GM19023 (cell line): ENCODE measurements at regions not wholly inside any gene's neighbourhood (a gene's known extent, or its start where the extent isn't known, plus 50 kb on each side); places are given as distances from the start of the nearest gene placed in this dataset.
A peak's percentile ranks its signal among the peaks of the same experiment; 100 is the strongest.
"Not testable (repeated sequence)": the region's sequence is repeated elsewhere in the genome, so short reads cannot be mapped to it uniquely, and the experiment has no call there.

Experiments used
- ATAC-seq: cut with Tn5 transposase; IDR thresholded peaks from one replicate; pipeline ENCODE4 v1.9.1; 2021; ENCODE audit warnings: mild to moderate bottlenecking, moderate library complexity; ENCODE audit not compliant: unreplicated experiment

GRCh38 chr12:47352067-47352466, 272.3 kb upstream of the AMIGO2 start:
- no peak for ATAC-seq

- no peak for ATAC-seq
These were observed 271.8 kb upstream of the AMIGO2 start for GRCh38 chr12:47351526-47351925.

DNA sequence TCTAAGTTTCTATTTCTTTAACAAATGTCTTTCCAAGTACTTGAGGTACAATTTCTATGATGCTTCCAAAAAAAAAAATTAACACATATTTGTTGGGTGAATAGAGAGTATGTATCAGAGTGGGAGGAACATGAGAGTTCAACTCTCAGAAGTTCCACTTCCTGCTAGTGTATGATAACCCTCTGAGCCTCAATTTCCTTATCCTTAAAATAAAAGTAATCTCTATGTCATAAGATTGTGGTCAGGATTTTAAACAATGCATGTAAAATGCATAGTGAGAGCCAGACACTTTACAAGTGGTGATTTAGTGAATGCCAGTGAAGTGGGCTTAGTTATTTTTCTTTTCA, 270.3 kb upstream of the AMIGO2 start:
- no peak for ATAC-seq

DNA sequence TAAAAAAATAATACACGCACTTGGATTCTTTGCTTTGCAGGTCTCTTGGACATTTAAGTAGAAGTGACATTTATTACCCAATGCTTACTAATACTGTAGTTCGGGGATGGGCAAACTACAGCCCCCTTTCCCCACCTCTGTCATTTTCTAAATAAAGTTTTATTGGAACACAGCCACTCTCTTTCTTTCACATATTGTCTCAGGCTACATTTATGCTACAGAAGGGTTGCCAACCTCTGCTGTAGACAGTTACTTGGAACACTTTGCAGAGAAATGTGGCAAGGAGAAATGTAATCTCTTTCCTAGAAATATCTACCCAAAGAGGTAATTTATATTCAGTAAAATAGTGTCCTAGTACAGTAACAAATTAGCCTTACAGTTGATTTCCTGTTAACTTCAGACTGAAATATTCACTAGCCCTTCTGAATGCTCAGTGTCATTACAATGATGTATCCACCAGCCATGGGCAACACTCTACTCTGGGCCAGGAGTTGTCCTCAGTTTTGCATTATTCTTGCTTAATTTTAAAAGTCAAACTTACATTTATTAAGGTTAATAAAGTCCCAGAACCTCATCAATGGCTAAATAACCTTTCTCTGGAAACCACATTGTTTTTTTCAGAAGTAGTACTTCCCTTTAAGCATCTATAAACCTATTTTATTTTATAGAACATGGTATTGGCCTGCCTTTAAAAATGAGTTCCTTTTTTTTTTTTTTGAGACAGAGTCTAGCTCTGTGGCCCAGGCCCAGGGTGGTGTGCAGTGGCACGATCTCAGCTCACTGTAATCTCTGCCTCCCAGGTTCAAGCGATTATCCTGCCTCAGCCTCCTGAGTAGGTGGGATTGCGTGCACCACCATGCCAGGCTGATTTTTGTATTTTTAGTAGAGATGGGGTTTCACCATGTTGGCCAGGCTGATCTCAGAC, 269.6 kb upstream of the AMIGO2 start:
- no peak for ATAC-seq

- ATAC-seq: no peak
These were observed 268.4 kb upstream of the AMIGO2 start for GRCh38 chr12:47348206-47348605.

DNA sequence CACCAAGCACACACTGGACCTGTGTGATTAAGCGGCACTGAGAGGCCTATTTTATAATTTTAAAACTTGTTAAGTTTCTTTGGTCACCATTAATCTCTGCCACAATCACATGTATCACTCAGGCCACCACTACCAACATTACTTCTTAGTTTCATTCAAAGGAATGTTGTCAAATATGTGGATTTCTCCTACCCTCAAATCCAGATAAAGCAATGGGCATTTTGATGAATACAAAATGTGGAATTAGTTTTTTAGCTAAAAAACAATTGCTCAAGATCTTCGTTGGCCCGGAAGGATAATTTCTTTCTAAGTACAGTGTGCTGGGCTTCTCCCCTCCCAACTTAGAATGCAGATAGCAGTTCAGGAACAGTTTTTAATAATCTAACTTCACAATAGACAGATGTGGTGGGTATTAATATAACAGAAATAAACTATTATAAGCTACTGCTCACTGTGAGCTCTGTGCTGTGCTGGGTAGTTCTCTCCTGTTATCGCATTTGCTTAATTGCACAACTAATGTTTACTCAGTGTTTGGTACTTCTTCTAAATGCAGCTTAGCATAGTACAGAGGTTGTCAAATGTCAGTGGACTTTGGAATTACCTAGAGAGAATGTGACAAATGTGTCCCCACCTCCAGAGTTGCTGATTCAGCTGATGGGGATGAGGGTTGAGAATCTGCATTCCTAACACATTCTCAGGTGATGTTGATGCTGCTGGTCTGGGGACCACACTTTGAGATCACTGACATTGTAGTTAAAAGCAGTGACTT, 266.7 kb upstream of the AMIGO2 start:
- ATAC-seq: no peak

- no peak for ATAC-seq
These were observed 264.2 kb upstream of the AMIGO2 start for GRCh38 chr12:47343684-47344567.

- no peak for ATAC-seq
These were observed 260.8 kb upstream of the AMIGO2 start for GRCh38 chr12:47340411-47341015.

DNA sequence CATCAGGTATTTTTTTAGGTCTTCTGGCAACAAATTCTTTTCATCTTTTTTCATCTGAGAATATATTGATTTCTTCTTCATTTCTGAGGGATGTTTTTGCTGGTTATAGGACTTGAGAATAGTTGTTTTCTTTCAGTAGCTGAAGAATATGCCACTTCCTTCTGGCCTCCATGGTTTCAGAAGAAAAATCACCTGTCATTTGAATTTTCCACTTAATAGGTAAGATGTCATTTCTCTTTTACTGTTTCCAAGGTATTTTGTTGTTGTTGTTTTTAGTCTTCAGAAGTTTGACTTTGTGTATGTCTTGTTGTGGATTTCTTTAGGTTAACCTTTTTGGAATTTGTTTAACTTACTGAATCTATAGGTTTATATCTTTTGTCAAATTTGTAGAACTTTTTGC, 257.8 kb upstream of the AMIGO2 start:
- ATAC-seq: no peak

DNA sequence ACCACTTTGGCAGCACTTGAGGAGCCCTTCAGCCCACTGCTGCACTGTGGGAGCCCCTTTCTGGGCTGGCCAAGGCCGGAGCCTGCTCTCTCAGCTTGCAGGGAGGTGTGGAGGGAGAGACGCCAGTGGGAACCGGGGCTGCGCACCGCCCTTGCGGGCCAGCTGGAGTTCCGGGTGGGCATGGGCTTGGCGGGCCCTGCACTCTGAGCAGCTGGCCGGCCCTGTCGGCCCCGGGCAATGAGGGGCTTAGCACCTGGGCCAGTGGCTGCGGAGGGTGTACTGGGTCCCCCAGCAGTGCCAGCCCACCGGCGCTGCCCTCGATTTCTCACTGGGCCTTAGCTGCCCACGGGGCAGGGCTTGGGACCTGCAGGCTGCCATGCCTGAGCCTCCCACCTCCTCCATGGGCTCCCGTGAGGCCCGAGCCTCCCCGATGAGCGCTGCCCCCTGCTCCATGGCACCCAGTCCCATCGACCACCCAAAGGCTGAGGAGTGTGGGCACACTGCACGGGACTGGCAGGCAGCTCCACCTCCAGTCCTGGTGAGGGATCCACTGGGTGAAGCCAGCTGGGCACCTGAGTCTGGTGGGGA, 253.6 kb upstream of the AMIGO2 start:
- not testable (repeated sequence) for ATAC-seq

DNA sequence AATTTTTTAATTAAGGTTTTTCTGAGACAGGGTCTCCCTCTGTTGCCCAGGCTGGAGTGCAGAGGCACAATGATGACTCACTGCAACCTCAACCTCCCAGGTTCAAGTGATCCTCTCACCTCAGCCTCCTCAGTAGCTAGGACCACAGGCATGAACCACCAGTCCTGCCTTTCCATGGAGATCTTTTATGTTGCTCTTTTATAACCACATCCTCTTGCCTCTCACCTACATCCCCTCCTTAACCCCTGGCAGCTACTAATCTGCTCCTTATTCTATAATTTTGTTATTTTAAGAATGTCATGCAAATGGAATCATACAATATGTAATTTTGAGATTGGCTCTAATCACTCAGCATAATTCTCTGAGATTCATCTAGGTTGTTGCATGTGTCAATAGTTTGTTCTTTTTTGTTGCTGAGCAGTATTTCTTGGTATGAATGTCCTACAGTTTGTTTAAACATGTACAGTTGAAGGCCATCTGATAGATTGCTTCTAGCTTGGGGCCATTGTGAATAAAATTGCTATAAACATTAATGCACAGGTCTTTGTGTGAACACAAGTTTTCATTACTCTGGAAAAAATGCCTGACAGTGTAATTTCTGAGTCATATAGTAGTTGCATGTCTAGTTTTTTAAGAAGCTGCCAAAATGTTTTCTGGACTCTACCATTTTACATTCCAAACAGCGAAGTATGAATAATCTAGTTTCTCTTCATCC, 249.2 kb upstream of the AMIGO2 start:
- no peak for ATAC-seq

DNA sequence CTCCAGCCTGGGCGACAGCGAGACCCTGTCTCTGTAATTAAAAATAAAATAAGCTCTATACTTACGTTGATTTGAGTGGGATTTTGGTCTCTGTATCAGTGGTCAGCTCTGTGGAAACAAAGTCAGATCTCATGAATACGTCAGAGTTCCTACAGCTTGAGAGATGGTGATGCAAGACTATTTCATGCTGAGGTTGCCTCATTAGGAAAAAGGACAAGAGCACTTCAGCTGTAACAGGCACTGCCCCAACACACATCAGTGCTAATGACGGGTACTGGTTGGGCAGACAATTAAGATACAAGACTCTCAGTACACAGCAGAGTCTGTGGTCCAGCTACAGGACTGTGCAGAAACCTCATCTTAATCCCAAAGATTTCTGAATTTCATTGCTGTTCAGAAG, 246.4 kb upstream of the AMIGO2 start:
- ATAC-seq: no peak

DNA sequence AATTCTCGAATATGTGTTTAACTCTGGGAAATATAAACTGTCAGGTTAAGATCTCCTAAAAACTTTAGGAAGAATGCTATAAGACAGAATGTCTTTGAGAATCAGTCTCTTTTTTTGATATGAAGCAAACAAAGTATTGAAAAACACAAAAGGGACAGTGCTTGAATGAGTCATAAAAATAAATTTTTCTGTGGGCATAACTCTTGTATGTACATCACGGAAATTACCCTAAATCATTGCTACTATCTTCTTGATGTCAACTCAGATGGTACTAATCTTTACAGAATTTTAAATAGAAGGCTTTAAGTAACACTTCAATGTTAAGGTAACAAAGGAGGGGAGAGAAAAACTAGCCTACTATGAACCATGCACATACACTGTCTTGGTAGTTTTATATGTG, 244.0 kb upstream of the AMIGO2 start:
- no peak for ATAC-seq

DNA sequence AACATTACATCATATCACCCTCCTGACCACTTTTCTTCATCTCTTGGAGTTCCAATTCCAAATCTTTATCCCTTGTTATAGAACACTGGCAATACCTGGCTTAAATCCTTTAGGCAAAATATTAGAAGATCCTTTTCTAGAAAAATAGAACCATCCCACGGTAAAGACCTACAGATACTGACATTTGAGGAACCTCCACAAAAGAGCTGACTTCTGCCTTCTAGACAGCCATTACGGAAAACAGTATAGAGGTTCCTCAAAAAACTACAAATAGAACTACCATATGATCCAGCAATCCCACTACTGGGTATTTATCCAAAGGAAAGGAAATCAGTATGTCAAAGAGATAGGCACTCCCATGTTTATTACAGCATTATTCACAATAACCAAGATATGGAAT, 241.7 kb upstream of the AMIGO2 start:
- no peak for ATAC-seq

GRCh38 chr12:47319746-47320145, 240.0 kb upstream of the AMIGO2 start:
- no peak for ATAC-seq

- no peak for ATAC-seq
These were observed 239.2 kb upstream of the AMIGO2 start for GRCh38 chr12:47318963-47319362.

DNA sequence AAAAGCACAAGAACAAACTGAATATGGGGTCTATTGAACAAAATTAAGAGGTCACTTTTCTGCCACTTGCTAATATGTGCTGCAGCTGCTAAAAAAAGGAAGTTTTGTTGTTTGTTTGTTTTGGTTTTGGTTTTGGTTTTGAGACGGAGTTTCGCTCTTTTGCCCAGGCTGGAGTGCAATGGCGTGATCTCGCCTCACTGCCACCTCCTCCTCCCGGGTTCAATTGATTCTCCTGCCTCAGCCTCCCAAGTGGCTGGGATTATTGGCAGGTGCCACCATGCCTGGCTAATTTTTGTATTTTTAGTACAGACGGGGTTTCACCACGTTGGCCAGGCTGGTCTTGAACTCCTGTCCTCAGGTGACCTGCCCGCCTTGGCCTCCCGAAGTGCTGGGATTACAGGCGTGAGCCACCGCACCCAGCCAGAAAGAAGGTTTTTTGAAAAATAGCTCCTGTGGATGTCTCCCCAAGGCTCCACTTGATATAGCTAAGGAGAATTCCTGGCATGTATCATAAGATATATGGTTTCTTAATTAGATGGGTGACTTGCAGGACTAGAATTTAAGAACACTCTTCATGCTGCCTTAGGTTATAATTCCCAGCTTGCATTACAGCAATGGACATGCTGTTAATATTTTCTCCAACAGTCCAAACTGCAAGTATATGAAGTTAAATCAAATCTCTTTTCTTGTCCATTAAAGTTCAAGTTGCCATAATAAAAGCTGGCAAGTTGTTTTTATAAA, 237.6 kb upstream of the AMIGO2 start:
- ATAC-seq: peak; percentile 64

DNA sequence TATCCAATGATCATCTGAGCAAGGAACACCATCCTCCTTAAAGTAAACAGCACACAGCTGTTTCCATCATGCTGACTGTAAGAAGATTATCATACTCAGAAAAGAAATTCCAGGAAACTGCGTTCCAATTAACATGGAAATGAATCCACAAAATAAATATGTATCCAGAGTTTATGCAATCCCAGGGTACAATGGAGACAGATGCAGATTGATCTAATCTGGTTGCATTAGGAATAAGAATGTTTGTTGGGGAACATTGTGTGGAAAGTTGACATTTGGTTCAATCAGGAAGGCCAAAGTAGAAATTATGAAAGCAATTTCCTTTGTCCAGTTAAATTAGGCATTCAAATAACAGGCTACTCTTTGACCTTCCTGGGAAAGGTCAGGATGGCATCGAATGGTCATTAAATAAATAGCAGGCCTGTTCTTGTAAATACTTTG, 236.9 kb upstream of the AMIGO2 start:
- no peak for ATAC-seq

GRCh38 chr12:47314996-47315395, 235.2 kb upstream of the AMIGO2 start:
- no peak for ATAC-seq
